ENCODE measurements at regions not wholly inside any gene's neighbourhood (a gene's known extent, or its start where the extent isn't known, plus 50 kb on each side); places are given as distances from the start of the nearest gene placed in this dataset.

DNA sequence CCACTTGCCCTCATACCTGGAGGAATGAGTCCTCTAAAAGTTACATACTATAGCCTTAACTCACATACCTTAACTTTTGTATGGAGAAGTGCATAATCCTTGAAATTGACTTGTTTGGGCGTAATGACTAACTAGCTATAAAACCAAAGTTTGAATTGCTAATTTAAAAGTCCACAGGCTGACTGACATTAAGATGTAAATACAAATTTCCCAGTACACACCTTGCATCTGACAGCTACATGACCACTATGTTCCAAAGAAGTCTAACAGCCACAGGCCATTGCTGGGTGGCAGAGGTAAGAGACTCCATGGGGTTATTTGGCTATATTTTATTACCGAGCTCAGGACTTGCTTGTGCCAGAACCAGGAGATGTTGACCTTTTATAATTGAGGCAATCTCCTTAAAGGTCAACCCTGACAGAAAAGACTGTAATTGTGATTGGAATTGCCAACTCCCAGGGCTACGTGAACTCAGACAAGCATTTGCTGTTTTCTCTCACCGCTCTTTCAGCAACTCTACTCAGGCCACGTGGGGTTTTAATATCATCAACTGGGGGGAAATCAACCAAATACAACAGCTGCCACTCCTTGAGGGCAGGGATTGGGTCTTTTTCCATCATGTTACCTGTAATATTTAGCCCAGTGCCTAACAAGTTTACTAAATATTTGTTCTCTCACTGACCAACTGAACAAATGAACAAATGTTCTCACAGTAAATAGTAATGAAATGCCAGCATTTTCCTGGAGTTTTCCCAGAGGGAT, 139.9 kb downstream of the SEMA6D start:
- TF ChIP-seq EZH2phosphoT487 (IDR thresholded peaks at IDR 0.05; ENCODE audit: borderline replicate concordance, low read depth, low read length) (no peak), CTCF (conservative IDR thresholded peaks at IDR 0.05; ENCODE audit: low read length) (no peak)

All from OCI-LY7 (cell line).